Activated T-cell treated with anti-CD3 and anti-CD28 coated beads for 48 hours (primary cell): ENCODE measurements at regions not wholly inside any gene's neighbourhood (a gene's known extent, or its start where the extent isn't known, plus 50 kb on each side); places are given as distances from the start of the nearest gene placed in this dataset.
"Not testable (repeated sequence)": the region's sequence is repeated elsewhere in the genome, so short reads cannot be mapped to it uniquely, and the experiment has no call there.

ENCODE experiments used
- DNase-seq: peaks from one replicate; pipeline ENCODE4 v3.0.0-alpha.2; 2020; ENCODE audit warnings: low read depth

GRCh38 chr5:74403771-74404170 is 236.8 kb downstream of the ENC1 start:
- no peak for DNase-seq

- no peak for DNase-seq
These were observed 238.0 kb downstream of the ENC1 start for GRCh38 chr5:74402553-74402952.

GRCh38 chr5:74401946-74402320 is 238.6 kb downstream of the ENC1 start:
- DNase-seq = no peak

GRCh38 chr5:74401281-74401945 is 239.1 kb downstream of the ENC1 start:
- DNase-seq = no peak

- DNase-seq = no peak
These were observed 240.5 kb downstream of the ENC1 start for GRCh38 chr5:74400067-74400466.

GRCh38 chr5:74396913-74397622 is 243.5 kb downstream of the ENC1 start:
- DNase-seq = no peak

- no peak for DNase-seq
These were observed 245.3 kb downstream of the ENC1 start for GRCh38 chr5:74394916-74395880.

- DNase-seq = no peak
These were observed 246.0 kb downstream of the ENC1 start for GRCh38 chr5:74394528-74394915.

- no peak for DNase-seq
These were observed 246.6 kb downstream of the ENC1 start for GRCh38 chr5:74393943-74394342.

GRCh38 chr5:74392711-74393351 is 247.7 kb downstream of the ENC1 start:
- no peak for DNase-seq

- DNase-seq = no peak
These were observed 249.1 kb downstream of the ENC1 start for GRCh38 chr5:74391410-74391809.

- DNase-seq = no peak
These were observed 249.7 kb downstream of the ENC1 start for GRCh38 chr5:74390822-74391221.

GRCh38 chr5:74390306-74390637 is 250.3 kb downstream of the ENC1 start:
- DNase-seq = no peak

- no peak for DNase-seq
These were observed 250.8 kb downstream of the ENC1 start for GRCh38 chr5:74389531-74390305.

- DNase-seq = not testable (repeated sequence)
These were observed 252.1 kb downstream of the ENC1 start for GRCh38 chr5:74388411-74388810.

- DNase-seq = no peak
These were observed 253.8 kb downstream of the ENC1 start for GRCh38 chr5:74386571-74387334.

GRCh38 chr5:74384851-74385250 is 255.7 kb downstream of the ENC1 start:
- DNase-seq = no peak

- DNase-seq = no peak
These were observed 257.4 kb downstream of the ENC1 start for GRCh38 chr5:74382987-74383593.

GRCh38 chr5:74382123-74382855 is 258.2 kb downstream of the ENC1 start:
- no peak for DNase-seq

GRCh38 chr5:74380193-74380592 is 260.3 kb downstream of the ENC1 start:
- DNase-seq = no peak
